Kidney epithelial cell (primary cell): ENCODE measurements at regions not wholly inside any gene's neighbourhood (a gene's known extent, or its start where the extent isn't known, plus 50 kb on each side); places are given as distances from the start of the nearest gene placed in this dataset.

ENCODE experiments used
- DNase-seq: peaks from one replicate; pipeline ENCODE4 v3.0.0-alpha.2; 2010; ENCODE audit warnings: low read depth
- H3K27me3 ChIP-seq: 2 replicates; pipeline ENCODE4 v1.6.0; 2011; ENCODE audit warnings: low read length; ENCODE audit not compliant: control insufficient read depth, insufficient read depth
- H3K36me3 ChIP-seq: 2 replicates; pipeline ENCODE4 v1.5.1; 2011; ENCODE audit warnings: low read length; ENCODE audit not compliant: control insufficient read depth, insufficient read depth
- H3K4me3 ChIP-seq: 2 replicates; pipeline ENCODE4 v1.5.1; 2011; ENCODE audit warnings: low read depth, mild to moderate bottlenecking, control low read depth, low read length
- CTCF ChIP-seq: IDR thresholded peaks from 2 replicates; pipeline ENCODE4 v1.5.1; 2011; ENCODE audit warnings: mild to moderate bottlenecking, moderate library complexity, low read length, control low read depth, inconsistent platforms; ENCODE audit not compliant: insufficient read depth, poor library complexity, severe bottlenecking

DNA sequence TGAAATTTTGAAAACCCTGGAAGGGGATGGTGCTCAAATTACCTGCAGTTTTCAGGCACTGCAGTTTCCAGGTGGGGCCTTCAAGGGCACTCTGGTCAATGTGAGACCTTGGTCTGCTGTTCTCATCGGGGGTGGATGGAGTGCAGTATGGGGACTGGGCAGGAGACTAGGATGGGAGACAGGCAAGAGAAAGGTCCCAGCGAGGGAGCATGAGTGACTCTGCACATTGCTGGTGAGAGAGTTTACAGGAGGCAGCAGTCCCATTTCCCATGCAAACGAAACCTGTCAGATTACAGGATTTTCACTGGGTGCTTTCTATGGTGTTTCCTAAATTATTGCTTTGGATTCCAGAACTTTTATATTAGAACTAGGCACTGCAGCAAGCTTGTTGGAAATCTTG lies 73.5 kb upstream of the DTNBP1 start:
- H3K4me3 ChIP-seq: no peak overlapping the region
- no peak for DNase-seq
- no peaks in the 10 kb centered on the region for H3K27me3 ChIP-seq
- H3K36me3 ChIP-seq: no peaks in the 10 kb centered on the region
- TF ChIP-seq CTCF: no peak

DNA sequence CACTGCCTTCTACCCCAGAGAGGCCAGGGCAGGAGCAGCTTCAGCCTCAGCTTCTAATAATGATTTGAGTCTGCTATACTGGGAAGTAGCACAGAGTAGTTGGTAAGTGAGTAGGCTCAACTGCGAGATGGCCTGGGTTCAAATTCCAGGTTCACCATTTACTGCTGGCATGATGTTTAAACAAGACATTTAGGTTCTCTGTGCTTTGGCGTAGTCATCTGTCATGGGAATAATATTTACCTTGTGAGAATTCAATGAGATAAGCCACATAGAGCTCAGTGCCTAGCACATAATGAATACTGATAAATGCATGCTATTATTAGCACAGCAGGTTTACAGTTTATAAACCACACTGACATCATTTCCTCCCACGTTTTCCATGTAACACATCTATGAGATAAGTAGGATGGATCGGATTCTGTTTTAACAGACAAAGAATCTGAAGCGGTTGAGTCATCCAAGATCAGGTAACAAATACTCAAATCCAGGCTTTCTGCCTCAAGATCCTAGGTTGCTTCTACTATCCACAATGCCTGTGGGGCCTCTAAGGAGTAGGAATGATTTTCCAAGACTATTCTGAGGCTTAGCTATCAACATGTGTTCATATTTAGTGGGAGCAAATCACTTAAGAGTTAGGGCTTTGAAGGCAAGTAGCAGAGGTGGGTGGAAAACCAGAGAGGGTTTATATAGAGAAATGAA lies 72.9 kb upstream of the DTNBP1 start:
- no peak for TF ChIP-seq CTCF

GRCh38 chr6:15734118-15734897 lies 71.5 kb upstream of the DTNBP1 start:
- no peak for TF ChIP-seq CTCF
- DNase-seq: no peak
- Histone ChIP-seq H3K4me3 (no peak overlapping the region), H3K36me3 (no peaks in the 10 kb centered on the region), H3K27me3 (no peaks in the 10 kb centered on the region)

More for the DNA sequence above, 72.9 kb upstream of the DTNBP1 start:
- Histone ChIP-seq H3K27me3 (no peaks in the 10 kb centered on the region), H3K4me3 (no peak overlapping the region), H3K36me3 (no peaks in the 10 kb centered on the region)
- peak; percentile 68 for DNase-seq

DNA sequence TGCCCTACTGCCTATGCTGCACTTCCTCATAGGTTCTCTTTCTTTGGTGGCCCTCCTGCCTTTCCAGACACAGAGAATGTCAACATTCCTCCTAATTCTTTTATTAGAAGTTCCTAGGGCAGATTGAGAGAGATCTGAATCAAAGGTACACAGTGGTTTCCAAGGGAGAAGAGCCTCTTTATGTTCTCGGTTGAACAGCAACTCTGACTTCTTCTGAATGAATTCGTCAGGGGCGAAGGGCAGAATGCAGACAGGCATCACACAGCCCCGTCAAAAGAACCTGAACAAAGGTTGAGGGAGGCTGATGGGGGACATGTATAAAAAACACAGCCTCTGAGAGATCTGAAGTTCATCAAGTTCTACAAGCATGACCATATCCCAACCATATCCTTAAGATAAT lies 68.1 kb upstream of the DTNBP1 start:
- no peak for DNase-seq
- H3K4me3 ChIP-seq: no peak overlapping the region
- no peak for TF ChIP-seq CTCF
- no peaks in the 10 kb centered on the region for H3K36me3 ChIP-seq
- no peaks in the 10 kb centered on the region for H3K27me3 ChIP-seq

DNA sequence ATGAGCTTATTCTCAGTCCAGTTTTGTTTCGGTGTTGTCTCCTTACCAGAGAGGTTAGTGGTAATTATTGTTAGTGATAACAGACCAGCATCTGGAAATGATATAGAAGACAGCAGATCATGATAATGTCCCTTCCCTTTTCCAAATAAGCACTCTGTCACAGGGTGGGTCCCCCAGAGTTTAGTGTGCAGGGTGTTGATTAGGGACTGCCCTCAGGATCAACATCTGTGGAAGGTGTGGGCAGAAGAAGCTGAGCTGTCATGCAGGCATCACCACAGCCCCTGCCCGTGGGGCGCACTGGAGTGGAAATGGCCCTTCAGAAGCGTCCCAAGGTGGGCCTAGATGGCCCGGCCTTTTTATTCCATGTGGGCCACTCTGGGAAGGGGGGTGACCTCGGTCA lies 67.6 kb upstream of the DTNBP1 start:
- Histone ChIP-seq H3K4me3 (no peak overlapping the region), H3K36me3 (no peaks in the 10 kb centered on the region), H3K27me3 (no peaks in the 10 kb centered on the region)
- DNase-seq: no peak
- TF ChIP-seq CTCF: no peak
